ENCODE measurements at regions not wholly inside any gene's neighbourhood (a gene's known extent, or its start where the extent isn't known, plus 50 kb on each side); places are given as distances from the start of the nearest gene placed in this dataset.

GRCh38 chr5:57825031-57825686, 342.5 kb upstream of the ACTBL2 start:
- no peak for DNase-seq

GRCh38 chr5:57824623-57825022, 342.0 kb upstream of the ACTBL2 start:
- DNase-seq: no peak

- no peak for DNase-seq
Measured at GRCh38 chr5:57824047-57824446, 341.4 kb upstream of the ACTBL2 start.

GRCh38 chr5:57822651-57823050, 340.0 kb upstream of the ACTBL2 start:
- no peak for DNase-seq

GRCh38 chr5:57818397-57818796, 335.8 kb upstream of the ACTBL2 start:
- no peak for DNase-seq

GRCh38 chr5:57817924-57818323, 335.3 kb upstream of the ACTBL2 start:
- no peak for DNase-seq

- DNase-seq: no peak
Measured at GRCh38 chr5:57817001-57817453, 334.4 kb upstream of the ACTBL2 start.

GRCh38 chr5:57816108-57816507, 333.5 kb upstream of the ACTBL2 start:
- no peak for DNase-seq

GRCh38 chr5:57805732-57806131, 323.1 kb upstream of the ACTBL2 start:
- DNase-seq: no peak

- no peak for DNase-seq
Measured at GRCh38 chr5:57805170-57805569, 322.6 kb upstream of the ACTBL2 start.

GRCh38 chr5:57804505-57804904, 321.9 kb upstream of the ACTBL2 start:
- DNase-seq: no peak

GRCh38 chr5:57804007-57804444, 321.4 kb upstream of the ACTBL2 start:
- no peak for DNase-seq

- DNase-seq: no peak
Measured at GRCh38 chr5:57802131-57802530, 319.5 kb upstream of the ACTBL2 start.

GRCh38 chr5:57795203-57795602, 312.6 kb upstream of the ACTBL2 start:
- DNase-seq: no peak

- no peak for DNase-seq
Measured at GRCh38 chr5:57791875-57792274, 309.3 kb upstream of the ACTBL2 start.

- no peak for DNase-seq
Measured at GRCh38 chr5:57785946-57786345, 303.3 kb upstream of the ACTBL2 start.

- DNase-seq: no peak
Measured at GRCh38 chr5:57784121-57784520, 301.5 kb upstream of the ACTBL2 start.

- no peak for DNase-seq
Measured at GRCh38 chr5:57783693-57784092, 301.1 kb upstream of the ACTBL2 start.

GRCh38 chr5:57780961-57781325, 298.3 kb upstream of the ACTBL2 start:
- no peak for DNase-seq

GRCh38 chr5:57780306-57780960, 297.8 kb upstream of the ACTBL2 start:
- DNase-seq: no peak

- DNase-seq: peak in 1 of 2 donors; percentile 39
Measured at GRCh38 chr5:57779383-57780223, 297.0 kb upstream of the ACTBL2 start.

- DNase-seq: no peak
Measured at GRCh38 chr5:57778501-57779091, 296.0 kb upstream of the ACTBL2 start.

- DNase-seq: no peak
Measured at GRCh38 chr5:57777174-57777581, 294.6 kb upstream of the ACTBL2 start.
